GM18505 (cell line): ENCODE measurements at regions not wholly inside any gene's neighbourhood (a gene's known extent, or its start where the extent isn't known, plus 50 kb on each side); places are given as distances from the start of the nearest gene placed in this dataset.
"Not testable (repeated sequence)": the region's sequence is repeated elsewhere in the genome, so short reads cannot be mapped to it uniquely, and the experiment has no call there.

Experiments
- ATAC-seq: cut with Tn5 transposase; IDR thresholded peaks from one replicate; pipeline ENCODE4 v1.9.1; 2021; ENCODE audit not compliant: unreplicated experiment
- POLR2A ChIP-seq: IDR thresholded peaks from 4 replicates; pipeline ENCODE4 v1.6.1; 2011; ENCODE audit warnings: borderline replicate concordance; ENCODE audit not compliant: insufficient read depth, insufficient read length; ENCODE audit errors: extremely low read depth

DNA sequence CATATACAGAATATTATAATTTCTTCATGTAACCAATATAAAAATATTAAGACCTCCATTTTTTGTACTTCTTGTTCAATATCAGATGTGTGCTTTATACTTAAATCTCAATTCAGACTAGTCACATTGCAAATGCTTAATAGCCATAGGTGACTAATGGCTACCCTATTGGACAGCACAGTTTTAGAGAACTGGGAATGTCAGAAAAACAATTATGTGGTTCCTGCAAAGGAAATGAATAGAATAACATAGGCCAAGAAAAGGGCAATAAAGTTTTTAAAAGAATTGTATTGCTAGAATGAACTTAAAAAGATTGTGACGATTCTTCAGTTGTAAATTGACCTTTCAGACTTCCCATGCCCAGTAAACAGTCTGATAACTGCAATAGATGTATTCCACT, 843.0 kb downstream of the METTL15 start:
- TF ChIP-seq POLR2A = no peak
- ATAC-seq = no peak

DNA sequence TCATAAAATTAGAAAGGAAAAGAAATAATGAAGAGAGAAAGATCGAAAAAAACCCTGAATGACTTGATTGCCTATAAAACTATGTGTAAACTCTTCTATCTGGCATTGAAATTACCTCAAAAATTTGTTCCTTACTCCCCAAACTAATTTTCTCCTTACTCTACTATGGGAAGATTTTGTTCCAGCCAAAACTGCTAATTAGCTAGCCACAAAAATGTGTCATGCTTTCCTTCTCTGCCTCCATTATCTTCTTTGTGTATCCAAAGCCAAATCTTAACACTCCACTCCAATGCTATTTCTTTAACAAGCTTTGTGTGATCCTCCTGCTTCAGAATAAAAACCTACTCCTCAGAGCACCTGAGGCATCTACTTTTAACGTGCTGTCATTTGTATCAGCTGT, 831.2 kb downstream of the METTL15 start:
- no peak for ATAC-seq
- no peak for TF ChIP-seq POLR2A

DNA sequence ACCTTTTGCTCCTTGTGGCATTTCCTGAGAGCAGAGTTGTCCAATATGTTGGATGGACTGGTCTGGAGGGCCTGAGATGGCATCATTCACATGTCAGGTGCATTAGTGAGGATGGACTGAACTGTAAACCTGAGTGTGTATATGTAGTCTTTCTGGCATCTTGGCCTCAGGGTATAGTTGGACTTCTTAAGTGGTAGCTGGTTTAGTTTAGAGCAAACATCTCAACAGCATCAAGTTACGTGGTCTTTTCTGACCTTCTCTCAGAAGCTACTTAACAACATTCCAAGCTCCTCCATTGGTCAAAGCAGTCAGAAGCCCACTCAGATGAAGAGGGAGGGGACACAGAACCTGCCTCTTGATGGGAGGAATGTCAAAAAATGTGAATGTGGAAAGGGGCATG, 829.9 kb downstream of the METTL15 start:
- TF ChIP-seq POLR2A = no peak
- no peak for ATAC-seq

DNA sequence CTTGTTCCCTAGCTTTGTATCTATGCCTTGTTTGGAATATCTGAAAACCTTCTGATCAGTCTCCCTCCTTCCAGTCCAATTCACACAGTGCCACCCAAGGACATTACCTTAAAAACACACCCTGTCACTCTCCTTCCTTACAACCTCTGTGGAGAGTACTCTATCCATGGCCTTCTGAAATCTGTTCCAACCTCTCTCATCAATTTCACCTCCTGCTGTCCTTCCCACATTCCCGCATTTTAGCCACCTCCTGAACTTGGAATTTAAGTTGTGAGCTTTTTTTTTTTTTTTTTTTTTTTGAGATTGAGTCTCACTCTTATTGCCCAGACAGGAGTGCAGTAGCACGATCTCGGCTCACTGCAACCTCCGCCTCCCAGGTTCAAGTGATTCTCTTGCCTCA, 824.8 kb downstream of the METTL15 start:
- ATAC-seq = no peak
- no peak for TF ChIP-seq POLR2A

DNA sequence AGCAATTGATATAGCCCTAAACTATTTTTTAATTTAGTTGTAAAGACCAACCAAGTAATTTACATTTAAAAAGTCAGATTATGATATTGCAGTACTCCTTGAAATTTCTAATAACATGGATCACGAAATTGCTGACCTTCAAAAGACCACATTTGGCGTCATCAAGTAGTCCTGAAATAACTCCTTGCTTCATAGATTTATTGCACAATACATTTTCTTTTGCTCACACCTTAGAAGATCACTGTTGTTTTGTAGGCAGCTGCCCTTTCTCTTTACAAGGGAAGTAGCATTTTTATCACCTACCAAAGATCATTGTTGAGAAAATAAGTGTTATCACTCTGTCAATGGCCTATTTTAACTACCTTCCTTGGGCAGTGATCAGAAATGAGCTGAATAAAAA, 815.8 kb downstream of the METTL15 start:
- ATAC-seq = no peak
- TF ChIP-seq POLR2A = no peak

DNA sequence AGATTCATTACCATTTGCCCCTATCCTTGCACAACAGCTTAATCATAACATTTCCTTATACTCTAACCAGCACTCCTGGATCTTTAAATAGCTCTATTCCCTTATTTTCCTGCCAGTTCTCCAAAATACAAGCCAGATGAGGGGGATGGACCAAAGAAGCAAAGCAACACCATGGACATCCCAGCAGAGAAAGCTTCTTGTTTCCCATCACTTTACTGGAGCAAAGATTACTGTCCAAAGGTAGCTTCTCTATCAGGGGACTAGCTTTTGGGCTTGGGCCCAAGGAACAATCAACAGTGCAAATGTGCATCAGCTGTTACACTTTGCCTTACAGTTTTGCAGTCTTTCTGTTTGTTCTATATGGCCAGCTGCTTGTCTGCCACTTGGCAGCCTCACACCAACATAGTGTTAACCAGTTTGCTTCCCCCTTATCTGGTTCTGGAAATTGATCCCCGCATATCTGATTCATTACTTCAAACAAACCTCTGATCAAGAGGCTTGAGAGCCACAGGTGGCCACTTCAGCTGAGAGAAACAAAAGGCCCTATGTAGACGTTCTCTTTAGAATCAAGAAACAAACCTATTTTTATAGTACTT, 814.3 kb downstream of the METTL15 start:
- no peak for ATAC-seq
- TF ChIP-seq POLR2A = no peak

DNA sequence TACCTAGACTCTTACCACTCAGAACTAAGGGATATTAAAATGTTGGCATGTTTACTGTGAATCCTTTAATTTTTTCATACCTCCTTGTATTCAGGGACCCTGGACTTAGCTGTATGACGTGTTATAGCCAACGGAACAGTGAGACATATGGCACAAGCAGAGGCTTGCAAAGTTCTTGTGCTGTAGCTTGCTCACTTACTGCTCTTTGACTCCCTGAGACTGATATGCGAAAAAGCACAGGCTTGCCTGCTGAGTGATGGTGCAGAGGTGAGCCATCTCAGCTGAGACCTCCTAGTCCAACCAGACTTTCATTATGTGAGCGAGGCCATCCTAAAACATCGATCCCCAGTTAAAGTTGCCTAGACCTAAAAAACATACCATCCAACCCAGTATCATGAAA, 811.0 kb downstream of the METTL15 start:
- no peak for ATAC-seq

DNA sequence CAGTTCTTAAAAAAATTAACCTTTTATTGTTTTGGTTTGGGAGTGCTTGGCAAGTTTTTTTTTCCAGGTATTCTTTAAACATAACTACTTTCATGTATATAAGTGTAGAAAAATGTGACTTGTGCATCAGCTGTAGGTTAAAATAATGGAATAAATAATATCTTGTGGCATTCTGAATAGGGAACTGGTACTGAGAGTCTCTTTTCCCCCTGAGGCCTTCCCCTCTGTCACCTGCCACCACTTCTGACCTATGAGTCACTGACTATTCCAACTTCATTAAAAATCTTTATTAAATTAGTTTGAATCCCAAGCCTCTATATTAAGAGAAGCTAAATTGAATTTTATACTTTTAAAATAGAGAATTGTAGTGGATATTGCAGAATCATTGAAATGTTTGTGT, 805.7 kb downstream of the METTL15 start:
- ATAC-seq = no peak
- no peak for TF ChIP-seq POLR2A

More for the DNA sequence above, 811.0 kb downstream of the METTL15 start:
- TF ChIP-seq POLR2A = no peak

DNA sequence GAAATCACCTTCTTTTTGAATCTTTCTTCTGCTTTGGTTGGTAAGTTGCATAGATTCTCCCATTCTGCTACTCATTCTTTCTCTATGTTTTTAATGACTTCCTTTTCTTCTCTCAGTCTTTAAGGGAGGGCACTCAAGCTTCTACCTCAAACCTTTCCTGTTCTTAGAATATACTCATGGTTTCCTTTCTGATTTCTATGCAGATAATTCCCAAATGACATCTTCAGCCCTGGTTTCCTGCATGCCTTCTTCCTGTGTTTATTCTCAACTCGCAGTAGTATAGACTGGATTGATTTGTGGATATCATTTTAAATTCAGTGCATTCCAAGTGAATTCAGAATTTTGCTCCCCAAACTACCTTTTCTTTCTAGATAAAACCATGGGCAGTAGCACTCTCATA, 803.6 kb downstream of the METTL15 start:
- no peak for TF ChIP-seq POLR2A
- no peak for ATAC-seq

DNA sequence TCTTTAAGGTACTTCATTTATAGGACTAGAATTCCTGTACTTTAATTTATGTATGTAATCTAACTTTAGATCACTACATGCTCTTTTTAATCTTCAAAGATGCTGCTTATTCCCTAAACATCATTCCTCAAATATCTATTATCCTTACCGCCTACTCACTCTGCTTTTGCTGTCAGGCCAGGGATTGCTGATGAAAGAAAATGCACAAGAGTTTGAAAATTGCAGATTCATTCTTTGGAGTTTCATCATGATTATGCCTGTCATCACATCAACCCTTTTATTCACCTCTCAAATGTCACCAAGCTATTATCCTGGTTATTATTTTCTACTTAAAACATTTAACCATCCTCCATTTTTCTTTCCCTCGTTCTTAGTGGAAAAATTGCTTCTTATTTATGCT, 802.7 kb downstream of the METTL15 start:
- TF ChIP-seq POLR2A = no peak
- no peak for ATAC-seq

DNA sequence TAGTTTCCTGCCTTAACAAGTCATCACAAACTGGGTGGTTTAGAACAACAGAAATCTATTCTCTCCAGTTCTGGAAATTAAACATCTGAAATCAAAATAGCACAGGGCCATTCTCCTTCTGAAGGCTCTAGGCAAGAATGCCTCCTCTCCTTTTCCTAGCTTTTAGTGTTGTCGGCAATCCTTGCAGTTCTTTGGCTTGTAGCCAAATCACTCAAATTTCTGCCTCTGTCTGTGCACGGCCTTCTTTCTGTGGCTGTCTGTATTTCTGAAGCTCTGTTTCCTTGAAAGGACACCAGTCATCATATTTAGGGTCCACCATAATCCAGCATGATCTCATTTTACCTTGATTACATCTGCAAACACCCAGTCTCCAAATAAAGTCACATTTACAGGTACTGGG, 795.5 kb downstream of the METTL15 start:
- ATAC-seq = no peak
- TF ChIP-seq POLR2A = no peak

DNA sequence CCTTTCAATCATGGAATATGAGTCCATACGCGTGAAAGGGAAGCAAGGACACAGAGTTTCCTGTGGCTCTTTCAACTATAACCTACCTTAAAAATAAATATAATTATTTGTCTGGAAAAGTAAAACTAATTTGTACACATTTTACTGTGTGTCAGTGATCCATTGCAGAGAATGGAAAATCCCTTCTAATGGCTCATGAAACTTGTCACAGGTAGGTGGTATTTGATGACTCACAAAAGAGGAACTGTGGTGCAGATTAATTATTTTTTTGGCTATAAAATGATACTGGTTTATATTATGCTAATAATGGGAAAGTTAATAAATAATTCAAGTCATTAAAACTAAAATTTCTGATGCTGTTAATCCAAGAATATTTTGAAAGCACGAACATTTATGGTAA, 792.2 kb downstream of the METTL15 start:
- TF ChIP-seq POLR2A = no peak
- no peak for ATAC-seq

DNA sequence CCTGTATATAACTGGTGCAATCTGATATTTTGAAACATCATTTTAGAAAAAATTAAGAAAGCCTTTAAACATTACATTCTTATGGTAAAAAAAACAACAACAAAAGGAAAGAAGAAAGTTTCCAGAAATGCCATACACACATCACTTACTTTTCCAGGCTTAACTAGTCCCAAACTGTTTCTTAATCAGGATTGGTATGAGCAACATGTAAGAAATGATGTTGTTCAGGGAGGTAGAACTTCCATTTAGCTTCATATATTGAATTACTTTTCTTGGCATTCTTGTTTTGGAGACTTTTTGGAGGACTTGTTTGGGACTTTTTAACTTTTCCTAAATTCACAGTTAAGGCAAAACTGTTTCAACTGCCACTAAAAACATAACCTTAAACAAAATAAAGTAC, 791.5 kb downstream of the METTL15 start:
- no peak for TF ChIP-seq POLR2A
- ATAC-seq = no peak

DNA sequence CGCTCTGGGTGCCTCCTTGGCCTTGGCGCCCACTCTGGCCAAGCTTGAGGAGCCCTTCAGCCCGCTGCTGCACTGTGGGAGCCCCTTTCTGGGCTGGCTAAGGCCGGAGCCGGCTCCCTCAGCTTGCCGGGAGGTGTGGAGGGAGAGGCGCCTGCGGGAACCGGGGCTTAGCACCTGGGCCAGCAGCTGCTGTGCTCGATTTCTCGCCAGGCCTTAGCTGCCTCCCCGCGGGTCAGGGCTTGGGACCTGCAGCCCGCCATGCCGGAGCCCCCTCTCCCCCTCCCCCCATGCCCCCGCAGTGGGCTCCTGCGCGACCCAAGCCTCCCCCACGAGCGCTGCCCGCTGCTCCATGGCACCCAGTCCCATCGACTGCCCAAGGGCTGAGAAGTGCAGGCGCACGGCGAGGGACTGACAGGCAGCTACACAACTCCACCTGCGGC, 782.4 kb downstream of the METTL15 start:
- ATAC-seq = not testable (repeated sequence)

DNA sequence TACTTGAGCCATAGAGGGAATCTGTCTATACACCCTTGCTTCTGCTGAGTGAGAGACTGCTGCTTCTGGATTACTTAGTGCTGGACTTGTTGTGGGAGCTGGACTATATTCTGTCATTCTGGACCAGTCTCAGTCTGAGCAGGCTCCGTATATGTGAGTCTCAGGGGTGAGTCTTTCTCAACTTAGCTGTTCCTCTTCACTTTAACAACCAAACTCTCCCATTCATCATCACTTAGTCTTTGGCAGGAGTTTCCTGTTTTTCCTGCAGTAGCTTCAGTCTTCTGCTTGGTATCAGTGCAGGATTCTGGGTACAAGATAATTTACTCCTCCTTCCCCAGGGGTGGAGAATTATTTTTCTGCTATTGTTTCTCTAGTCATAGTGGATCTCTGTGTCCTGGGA, 779.5 kb downstream of the METTL15 start:
- TF ChIP-seq POLR2A = no peak
- no peak for ATAC-seq
